Panc1 (cell line): ENCODE measurements at regions not wholly inside any gene's neighbourhood (a gene's known extent, or its start where the extent isn't known, plus 50 kb on each side); places are given as distances from the start of the nearest gene placed in this dataset.

Source experiments
- ATAC-seq: fragments of 200-7000 bp; cut with Tn5 transposase; 2 replicates; pipeline ENCODE4 v1.9.1; 2020; ENCODE audit warnings: mild to moderate bottlenecking, moderate library complexity
- BruUV-seq: library from RNA; stranded (reverse); fragments of 400-500 nt; replicated peaks from 2 replicates; lab custom pipeline; 2021; lab: Mats Ljungman, UMichigan
- CTCF ChIA-PET: fragments of 300-600 bp; sonication (Branson Sonifier 250); formaldehyde crosslinking; loops from one replicate; lab custom pipeline; 2022; ENCODE audit warnings: antibody characterized with exemption; lab: Charles Lee
- POLR2A ChIA-PET: fragments of 300-600 bp; sonication (Branson Sonifier 250); formaldehyde crosslinking; loops from one replicate; lab custom pipeline; 2022; ENCODE audit warnings: antibody characterized with exemption; lab: Charles Lee
- DNase-seq: peaks from one replicate; pipeline ENCODE4 v3.0.0-alpha.2; 2010; ENCODE audit warnings: low read depth, low spot score
- H3K27ac ChIP-seq: 2 replicates; pipeline ENCODE4 v1.5.1; 2011; ENCODE audit warnings: mild to moderate bottlenecking, low read length, inconsistent platforms
- H3K27me3 ChIP-seq: fragments of 200-500 bp; sonication (Bioruptor generic); 2 replicates; pipeline ENCODE4 v1.6.0; 2014; ENCODE audit warnings: low read length, inconsistent platforms; ENCODE audit not compliant: control insufficient read depth, insufficient read depth
- H3K36me3 ChIP-seq: fragments of 200-500 bp; sonication (Bioruptor generic); 2 replicates; pipeline ENCODE4 v1.5.1; 2014; ENCODE audit warnings: inconsistent platforms, mild to moderate bottlenecking, low read length, moderate library complexity; ENCODE audit not compliant: control insufficient read depth, insufficient read depth
- H3K4me1 ChIP-seq: 2 replicates; pipeline ENCODE4 v1.5.1; 2011; ENCODE audit warnings: inconsistent platforms, mild to moderate bottlenecking, low read length, moderate library complexity; ENCODE audit not compliant: control insufficient read depth, insufficient read depth
- H3K4me3 ChIP-seq, 2 experiments: 2 replicates each; pipeline ENCODE4 v1.5.1; 2011 to 2012; ENCODE audit warnings: low read depth in 2 of 2, low read length in 2 of 2, mild to moderate bottlenecking in 2 of 2, inconsistent platforms in 1 of 2, moderate library complexity in 1 of 2
- H3K9me3 ChIP-seq: fragments of 200-500 bp; sonication (Bioruptor generic); 2 replicates; pipeline ENCODE4 v1.5.1; 2014; ENCODE audit warnings: low read depth, mild to moderate bottlenecking, inconsistent platforms, low read length, moderate library complexity; ENCODE audit not compliant: control insufficient read depth, insufficient read depth
- CTCF ChIP-seq: fragments of 450-650 bp; IDR thresholded peaks from 2 replicates; pipeline ENCODE4 v1.5.1; 2017; ENCODE audit warnings: mild to moderate bottlenecking
- POLR2AphosphoS5 ChIP-seq: IDR thresholded peaks from 2 replicates; pipeline ENCODE4 v1.6.1; 2012; ENCODE audit warnings: mild to moderate bottlenecking, low read depth, low read length, moderate library complexity
- SIN3A ChIP-seq: IDR thresholded peaks from 2 replicates; pipeline ENCODE4 v1.6.1; 2012; ENCODE audit warnings: low read depth, mild to moderate bottlenecking, low read length, moderate library complexity, borderline replicate concordance; ENCODE audit not compliant: insufficient read depth
- TCF7L2 ChIP-seq: IDR thresholded peaks from 2 replicates; pipeline ENCODE4 v1.6.1; 2011; ENCODE audit warnings: mild to moderate bottlenecking, low read depth, low read length, inconsistent platforms
- in situ Hi-C: cut with HindIII; loops from 2 replicates; pipeline ENCODE4 v1.10.0; 2016; ENCODE audit warnings: low sequenced_read_pairs, low pct_unique_long_range_greater_than_20kb
- intact Hi-C: fragments of 100-400 bp; cut with micrococcal nuclease; formaldehyde crosslinking; loops from one replicate; pipeline ENCODE4 v1.10.0; 2022; ENCODE audit not compliant: unreplicated experiment
- TF ChIP-seq, protein P1 (sequence below), 2 experiments: IDR thresholded peaks; 2 replicates each; pipeline ENCODE4 v1.6.1; 2011 to 2012; ENCODE audit warnings: low read depth in 2 of 2, control low read depth in 1 of 2, low read length in 1 of 2, mild to moderate bottlenecking in 1 of 2, moderate library complexity in 1 of 2; ENCODE audit not compliant: insufficient read depth in 1 of 2

DNA sequence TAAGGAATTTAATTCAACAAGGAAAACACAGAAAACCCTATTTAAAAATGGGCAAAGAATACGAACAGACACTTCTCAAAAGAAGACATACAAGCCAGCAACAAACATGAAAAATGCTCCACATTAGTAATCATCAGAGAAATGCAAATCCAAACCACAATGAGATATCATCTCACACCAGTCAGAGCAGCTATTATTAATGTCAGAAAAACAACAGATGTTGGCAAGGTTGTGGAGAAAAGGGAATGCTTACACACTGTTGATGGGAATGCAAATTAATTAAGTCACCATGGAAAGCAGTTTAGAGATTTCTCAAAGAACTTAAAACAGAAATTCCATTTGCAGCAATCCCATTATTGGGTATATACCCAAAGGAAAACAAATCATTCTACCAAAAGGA lies 55.2 kb downstream of the GCC1 start:
- no peaks in the 10 kb centered on the region for H3K27me3 ChIP-seq
- no peak overlapping the region for H3K4me3 ChIP-seq
- H3K9me3 ChIP-seq: no peaks in the 10 kb centered on the region
- ATAC-seq (no peak), DNase-seq (no peak)
- no TSS peak for BruUV-seq
- intact Hi-C loops: no loop called here
- no peaks in the 10 kb centered on the region for H3K4me1 ChIP-seq
- POLR2A ChIA-PET: interaction anchor here (0.6 kb wide), 1 partner anchor 10 kb away, joined by 15 read pairs; no protein-coding TSS in a partner anchor
- no peak overlapping the region for H3K27ac ChIP-seq
- TF ChIP-seq CTCF (no peak), TCF7L2 (no peak), POLR2AphosphoS5 (no peak), SIN3A (no peak)
- TF ChIP-seq, protein P1, sequence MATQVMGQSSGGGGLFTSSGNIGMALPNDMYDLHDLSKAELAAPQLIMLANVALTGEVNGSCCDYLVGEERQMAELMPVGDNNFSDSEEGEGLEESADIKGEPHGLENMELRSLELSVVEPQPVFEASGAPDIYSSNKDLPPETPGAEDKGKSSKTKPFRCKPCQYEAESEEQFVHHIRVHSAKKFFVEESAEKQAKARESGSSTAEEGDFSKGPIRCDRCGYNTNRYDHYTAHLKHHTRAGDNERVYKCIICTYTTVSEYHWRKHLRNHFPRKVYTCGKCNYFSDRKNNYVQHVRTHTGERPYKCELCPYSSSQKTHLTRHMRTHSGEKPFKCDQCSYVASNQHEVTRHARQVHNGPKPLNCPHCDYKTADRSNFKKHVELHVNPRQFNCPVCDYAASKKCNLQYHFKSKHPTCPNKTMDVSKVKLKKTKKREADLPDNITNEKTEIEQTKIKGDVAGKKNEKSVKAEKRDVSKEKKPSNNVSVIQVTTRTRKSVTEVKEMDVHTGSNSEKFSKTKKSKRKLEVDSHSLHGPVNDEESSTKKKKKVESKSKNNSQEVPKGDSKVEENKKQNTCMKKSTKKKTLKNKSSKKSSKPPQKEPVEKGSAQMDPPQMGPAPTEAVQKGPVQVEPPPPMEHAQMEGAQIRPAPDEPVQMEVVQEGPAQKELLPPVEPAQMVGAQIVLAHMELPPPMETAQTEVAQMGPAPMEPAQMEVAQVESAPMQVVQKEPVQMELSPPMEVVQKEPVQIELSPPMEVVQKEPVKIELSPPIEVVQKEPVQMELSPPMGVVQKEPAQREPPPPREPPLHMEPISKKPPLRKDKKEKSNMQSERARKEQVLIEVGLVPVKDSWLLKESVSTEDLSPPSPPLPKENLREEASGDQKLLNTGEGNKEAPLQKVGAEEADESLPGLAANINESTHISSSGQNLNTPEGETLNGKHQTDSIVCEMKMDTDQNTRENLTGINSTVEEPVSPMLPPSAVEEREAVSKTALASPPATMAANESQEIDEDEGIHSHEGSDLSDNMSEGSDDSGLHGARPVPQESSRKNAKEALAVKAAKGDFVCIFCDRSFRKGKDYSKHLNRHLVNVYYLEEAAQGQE (IDR thresholded peaks at IDR 0.05; ENCODE audit: insufficient read depth in 1 of 2, low read depth in 2 of 2, low read length in 1 of 2): no peak
- CTCF ChIA-PET: interaction anchor here (0.5 kb wide), 1 partner anchor 19 kb away, joined by 3 read pairs; no protein-coding TSS in a partner anchor
- in situ Hi-C loops: no loop called here
- H3K36me3 ChIP-seq: no peaks in the 10 kb centered on the region

DNA sequence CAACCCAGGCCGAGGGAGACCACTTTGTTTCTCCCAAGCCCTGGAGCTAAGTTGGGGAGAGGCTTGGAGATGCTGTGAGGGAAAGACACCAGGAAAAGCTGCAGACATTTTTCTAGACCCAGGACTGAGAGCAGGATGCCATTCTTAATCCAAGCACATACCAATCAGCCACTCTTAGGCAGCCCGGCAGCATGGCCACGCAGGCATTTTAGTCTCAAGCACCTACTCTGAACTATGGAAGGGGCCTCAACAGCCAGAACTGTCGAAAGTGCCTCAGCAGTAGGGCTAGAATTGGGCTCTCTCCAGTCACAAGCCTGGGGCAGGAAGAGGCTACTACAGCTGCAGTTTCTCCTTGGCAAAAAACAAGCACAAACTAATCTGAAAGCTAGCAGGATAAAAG lies 57.8 kb downstream of the GCC1 start:
- ATAC-seq: no peak
- CTCF ChIA-PET: no interaction called here

More for the DNA sequence above, 57.8 kb downstream of the GCC1 start:
- no peak overlapping the region for H3K4me3 ChIP-seq
- BruUV-seq: no TSS peak
- no peaks in the 10 kb centered on the region for H3K27me3 ChIP-seq
- no peaks in the 10 kb centered on the region for H3K4me1 ChIP-seq
- in situ Hi-C loops (no loop called here), intact Hi-C loops (no loop called here)
- POLR2A ChIA-PET: no interaction called here
- H3K27ac ChIP-seq: no peak overlapping the region
- H3K9me3 ChIP-seq: no peaks in the 10 kb centered on the region
- no peak for DNase-seq
- H3K36me3 ChIP-seq: no peaks in the 10 kb centered on the region
- TF ChIP-seq SIN3A: no peak
- TF ChIP-seq CTCF: no peak
- TF ChIP-seq POLR2AphosphoS5: no peak
- TF ChIP-seq, protein P1 (IDR thresholded peaks at IDR 0.05; ENCODE audit: insufficient read depth in 1 of 2, low read depth in 2 of 2, low read length in 1 of 2): no peak
- no peak for TF ChIP-seq TCF7L2
